Mesodermal cell (in vitro differentiated cells): ENCODE measurements at regions not wholly inside any gene's neighbourhood (a gene's known extent, or its start where the extent isn't known, plus 50 kb on each side); places are given as distances from the start of the nearest gene placed in this dataset.

Source experiments
- H3K27ac ChIP-seq: 2 replicates; pipeline ENCODE4 v1.7.0; 2013; ENCODE audit warnings: mild to moderate bottlenecking, low read depth, low read length, moderate library complexity; ENCODE audit not compliant: severe bottlenecking
- H3K36me3 ChIP-seq: 2 replicates; pipeline ENCODE4 v1.7.1; 2013; ENCODE audit warnings: mild to moderate bottlenecking, low read length, moderate library complexity; ENCODE audit not compliant: control insufficient read depth, insufficient read depth
- H3K4me1 ChIP-seq: one replicate; pipeline ENCODE4 v1.7.1; 2013; ENCODE audit warnings: mild to moderate bottlenecking, low read length; ENCODE audit not compliant: insufficient read depth, control insufficient read depth, poor library complexity, severe bottlenecking
- H3K4me3 ChIP-seq: 2 replicates; pipeline ENCODE4 v1.7.0; 2013; ENCODE audit warnings: low read length, control low read depth, mild to moderate bottlenecking; ENCODE audit not compliant: insufficient read depth, poor library complexity, severe bottlenecking; ENCODE audit errors: extremely low read depth
- H3K9me3 ChIP-seq: 2 replicates; pipeline ENCODE4 v1.7.1; 2013; ENCODE audit warnings: mild to moderate bottlenecking, low read length, moderate library complexity; ENCODE audit not compliant: control insufficient read depth
- WGBS, 2 experiments: methylation state at CpG; one replicate each; pipeline ENCODE4 v1.1.5; 2013; ENCODE audit warnings: missing lambda C conversion rate in 2 of 2; ENCODE audit not compliant: insufficient coverage in 2 of 2; 5-methylcytosine and 5-hydroxymethylcytosine counted together

DNA sequence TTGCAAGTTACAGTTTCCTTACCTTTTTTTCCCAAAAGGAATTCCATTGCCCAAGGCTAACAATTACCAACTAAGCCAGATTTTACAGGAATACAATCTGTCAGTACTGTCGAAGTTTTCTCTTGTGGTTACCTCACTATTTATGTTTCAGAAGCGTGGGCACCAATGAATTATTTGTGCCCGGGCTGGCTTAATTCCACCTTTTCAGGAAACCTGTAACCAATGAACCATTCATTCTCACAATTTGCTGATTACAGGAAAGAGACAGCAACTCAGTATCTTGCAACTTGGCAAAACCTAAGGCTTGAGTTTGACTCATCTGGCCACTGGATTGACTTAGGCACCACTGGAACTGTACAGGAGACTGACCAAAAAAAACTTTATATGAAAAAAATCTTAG lies 485.6 kb downstream of the INHBA start:
- 76 to 91% methylated on average over 3 of the region's 3 CpGs for WGBS, 2 experiments
- H3K4me3 ChIP-seq = no peak overlapping the region
- H3K4me1 ChIP-seq = no peaks in the 10 kb centered on the region
- no peaks in the 10 kb centered on the region for H3K36me3 ChIP-seq
- H3K27ac ChIP-seq = no peak overlapping the region
- H3K9me3 ChIP-seq = no peaks in the 10 kb centered on the region

DNA sequence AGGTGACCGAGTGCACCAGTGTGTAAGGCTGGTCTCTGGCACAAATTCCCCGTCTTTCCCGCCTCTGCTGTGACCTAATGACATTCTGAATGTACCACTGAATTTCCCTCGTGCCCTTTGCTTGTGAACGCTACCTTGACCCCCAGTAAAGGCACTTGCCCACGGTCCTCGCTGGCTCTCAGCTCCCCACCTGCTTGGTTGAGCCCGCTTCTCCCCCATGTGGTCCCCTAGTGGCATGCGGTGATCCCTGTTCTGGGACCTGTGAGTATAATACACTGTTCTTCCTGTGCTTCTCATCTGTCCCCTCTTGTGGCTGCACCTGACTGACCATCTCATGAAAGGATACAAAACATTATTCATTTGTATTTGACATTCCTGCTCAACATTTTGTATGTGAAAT lies 495.7 kb downstream of the INHBA start:
- 88 to 90% methylated on average over 7 to 9 of the region's 9 CpGs for WGBS, 2 experiments
- Histone ChIP-seq H3K36me3 (no peaks in the 10 kb centered on the region), H3K4me1 (no peaks in the 10 kb centered on the region), H3K27ac (no peak overlapping the region), H3K4me3 (no peak overlapping the region), H3K9me3 (no peaks in the 10 kb centered on the region)

DNA sequence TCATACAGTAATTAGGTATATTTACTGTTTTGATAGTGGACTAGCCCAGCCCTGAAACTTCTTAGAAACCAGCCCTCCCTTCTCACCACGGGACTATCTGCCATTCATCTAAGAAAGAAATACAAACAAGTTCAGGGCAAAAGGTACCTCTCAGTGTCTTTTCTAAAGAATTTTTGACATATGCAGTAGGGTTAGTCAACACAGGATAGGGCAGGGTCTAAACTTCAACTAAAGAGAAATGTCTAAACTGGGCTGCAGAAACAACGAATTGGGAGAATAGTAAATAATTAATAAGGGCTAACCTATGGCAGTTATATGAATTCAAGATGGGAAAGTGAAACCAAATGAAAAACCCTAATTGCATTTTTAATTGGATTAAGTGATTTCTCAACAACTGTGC lies 496.6 kb downstream of the INHBA start:
- 86 to 88% methylated on average over 1 to 2 of the region's 2 CpGs for WGBS, 2 experiments
- Histone ChIP-seq H3K36me3 (no peaks in the 10 kb centered on the region), H3K4me3 (no peak overlapping the region), H3K9me3 (no peaks in the 10 kb centered on the region), H3K4me1 (no peaks in the 10 kb centered on the region), H3K27ac (no peak overlapping the region)

DNA sequence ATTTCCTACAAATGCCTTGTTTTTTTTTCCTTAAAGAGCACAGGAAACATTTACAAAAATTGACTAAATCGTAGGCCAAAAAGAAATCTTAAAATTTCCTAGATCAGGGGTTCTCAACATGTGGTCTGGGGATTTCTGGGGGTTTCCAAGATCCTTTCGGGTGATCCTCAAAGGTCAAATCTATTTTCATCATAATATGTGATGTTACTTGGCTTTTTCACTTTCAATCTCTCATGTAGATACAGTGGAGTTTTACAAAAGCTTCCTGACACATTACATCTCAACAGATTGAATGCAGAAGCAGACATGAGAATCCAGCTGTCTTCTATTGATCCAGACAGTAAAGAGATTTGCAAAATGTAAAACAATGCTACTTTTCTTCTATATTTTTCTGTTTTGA lies 497.3 kb downstream of the INHBA start:
- Histone ChIP-seq H3K36me3 (no peaks in the 10 kb centered on the region), H3K9me3 (no peaks in the 10 kb centered on the region), H3K4me1 (no peaks in the 10 kb centered on the region), H3K27ac (no peak overlapping the region), H3K4me3 (no peak overlapping the region)
- no CpG with 5 or more reads among the region's 2 CpGs for WGBS, 2 experiments

DNA sequence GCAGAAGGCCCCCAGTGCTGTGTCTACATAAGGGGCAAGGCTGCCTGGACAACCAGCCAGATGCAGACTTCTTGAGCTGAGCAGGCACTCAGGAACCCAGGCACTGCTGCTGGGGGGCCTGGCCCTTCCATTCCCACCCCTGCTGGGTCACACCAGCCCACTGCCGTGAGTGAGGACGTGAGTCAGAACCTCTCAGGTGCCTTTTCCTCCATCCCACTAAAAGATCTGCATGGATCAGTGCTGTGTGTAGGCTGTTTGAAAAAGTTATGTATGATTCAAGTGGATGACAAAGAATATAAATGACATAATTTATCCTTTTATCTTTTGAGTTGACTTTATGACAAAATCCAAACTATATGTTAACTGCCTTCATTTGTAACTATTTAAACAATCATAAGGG lies 499.3 kb downstream of the INHBA start:
- WGBS, 2 experiments = no CpG with 5 or more reads among the region's 2 CpGs
- Histone ChIP-seq H3K27ac (no peak overlapping the region), H3K36me3 (no peaks in the 10 kb centered on the region), H3K9me3 (no peaks in the 10 kb centered on the region), H3K4me1 (no peaks in the 10 kb centered on the region), H3K4me3 (no peak overlapping the region)

DNA sequence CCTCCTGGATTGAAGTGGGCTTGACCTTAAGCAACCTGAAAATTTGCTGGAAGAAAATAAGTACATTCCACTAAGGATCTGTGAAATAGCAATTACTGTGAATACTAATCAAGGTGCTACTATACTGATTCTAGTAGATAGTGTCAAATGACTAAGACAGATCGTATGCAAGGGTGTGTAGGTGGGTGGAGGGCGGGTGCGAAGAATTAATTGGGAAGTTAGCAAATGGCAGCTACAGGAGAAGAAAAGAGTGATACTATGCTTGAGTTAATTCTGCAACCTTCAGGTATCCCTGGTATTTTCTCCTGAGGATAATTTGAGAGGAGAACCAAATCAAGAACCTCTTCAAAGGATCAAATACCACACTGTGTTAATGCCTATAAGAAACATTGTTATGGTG lies 501.9 kb downstream of the INHBA start:
- H3K4me1 ChIP-seq = no peaks in the 10 kb centered on the region
- no peaks in the 10 kb centered on the region for H3K9me3 ChIP-seq
- no peak overlapping the region for H3K4me3 ChIP-seq
- H3K36me3 ChIP-seq = no peaks in the 10 kb centered on the region
- WGBS, 2 experiments = 100% methylated on average over 3 of the region's 3 CpGs; no CpG with 5 or more reads in 1 of the 2 experiments
- H3K27ac ChIP-seq = no peak overlapping the region

DNA sequence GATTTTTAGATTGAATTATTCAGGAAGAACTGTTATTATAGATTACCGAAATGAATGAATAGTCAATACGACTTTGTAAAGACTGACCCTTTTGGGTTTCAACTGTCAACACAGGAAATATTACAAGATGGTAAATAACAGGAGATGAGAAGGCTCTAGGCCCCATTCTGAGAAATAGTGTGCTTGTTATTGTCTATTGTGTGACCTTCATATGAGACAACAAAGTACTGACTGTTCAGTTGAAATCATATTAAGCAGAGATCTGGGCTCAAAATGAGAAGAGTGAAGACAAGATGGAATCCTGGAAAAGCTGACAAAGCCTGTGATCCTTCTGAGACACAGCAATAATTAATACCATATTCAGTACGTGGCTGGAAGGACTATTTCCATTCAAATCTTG lies 503.8 kb downstream of the INHBA start:
- no peaks in the 10 kb centered on the region for H3K4me1 ChIP-seq
- no peaks in the 10 kb centered on the region for H3K36me3 ChIP-seq
- WGBS, 2 experiments = 100% methylated on average over 2 of the region's 3 CpGs; no CpG with 5 or more reads in 1 of the 2 experiments
- H3K9me3 ChIP-seq = no peaks in the 10 kb centered on the region
- H3K4me3 ChIP-seq = no peak overlapping the region
- H3K27ac ChIP-seq = no peak overlapping the region

DNA sequence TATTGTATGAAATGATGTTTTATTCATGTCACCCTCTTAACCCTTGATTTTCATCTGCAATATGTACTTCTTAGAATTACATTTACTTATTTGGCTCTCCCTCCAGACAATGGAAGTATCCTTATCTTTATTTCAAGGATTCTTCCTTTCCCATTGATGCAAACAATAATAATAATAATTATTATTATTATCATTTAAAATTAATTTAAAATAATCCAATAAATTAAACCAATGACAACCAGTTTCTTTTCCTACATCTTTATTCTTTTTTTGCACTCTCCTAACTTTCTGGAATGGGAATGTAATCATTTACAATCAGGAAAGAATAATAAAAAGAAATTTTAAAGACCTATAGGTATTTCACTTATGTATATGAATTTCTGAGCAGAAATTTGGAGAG lies 504.4 kb downstream of the INHBA start:
- H3K36me3 ChIP-seq = no peaks in the 10 kb centered on the region
- no peaks in the 10 kb centered on the region for H3K9me3 ChIP-seq
- H3K4me1 ChIP-seq = no peaks in the 10 kb centered on the region
- H3K4me3 ChIP-seq = no peak overlapping the region
- H3K27ac ChIP-seq = no peak overlapping the region

DNA sequence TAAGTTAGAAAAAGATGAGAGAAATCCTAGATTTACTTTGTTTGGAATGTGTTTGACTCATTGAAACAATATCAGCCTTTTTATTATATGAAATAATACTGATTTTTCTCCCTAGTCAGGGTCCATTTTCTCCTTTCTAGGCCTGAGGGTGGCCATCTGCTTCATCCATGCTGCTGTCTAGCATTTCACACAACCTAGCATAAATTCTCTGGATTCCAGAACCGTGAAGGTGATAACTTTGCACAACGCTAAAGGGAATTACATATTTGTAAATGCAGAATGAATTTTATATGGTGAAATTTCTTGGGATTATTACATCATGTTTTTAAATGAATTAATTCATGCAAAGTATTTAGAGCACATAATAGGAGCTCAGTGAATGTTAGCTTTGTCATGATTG lies 505.1 kb downstream of the INHBA start:
- no peak overlapping the region for H3K4me3 ChIP-seq
- no peak overlapping the region for H3K27ac ChIP-seq
- H3K4me1 ChIP-seq = no peaks in the 10 kb centered on the region
- no peaks in the 10 kb centered on the region for H3K9me3 ChIP-seq
- WGBS, 2 experiments = no CpG with 5 or more reads among the region's 2 CpGs
- H3K36me3 ChIP-seq = no peaks in the 10 kb centered on the region

DNA sequence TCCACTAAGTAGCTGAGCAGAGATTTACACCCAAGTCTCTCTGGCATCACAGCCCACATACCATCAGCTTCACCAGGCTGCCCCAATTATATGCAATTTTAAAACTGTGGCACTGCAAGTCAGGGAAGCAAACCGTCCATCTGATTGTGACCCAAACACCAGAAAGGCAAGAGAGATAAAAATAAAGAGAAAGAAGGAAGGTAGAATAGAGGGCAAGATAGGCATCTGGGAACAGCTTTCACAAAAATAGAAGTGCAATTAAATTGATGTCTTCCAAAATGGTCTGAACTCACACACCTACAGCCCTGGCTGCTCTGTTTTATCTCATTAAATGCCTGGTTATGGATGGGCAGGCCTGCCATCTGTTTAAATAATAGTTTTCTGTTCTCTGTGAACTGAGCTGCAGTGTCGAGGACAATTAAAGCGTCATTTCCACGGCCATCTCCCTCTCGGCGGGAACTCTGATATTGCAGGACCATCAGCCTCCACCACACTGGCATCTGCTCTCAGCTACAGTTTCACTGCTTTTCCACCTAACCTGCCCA lies 509.1 kb downstream of the INHBA start:
- Histone ChIP-seq H3K4me3 (no peak overlapping the region), H3K4me1 (peaks cover 11% of the 10 kb centered on the region), H3K36me3 (no peaks in the 10 kb centered on the region), H3K27ac (no peak overlapping the region), H3K9me3 (no peaks in the 10 kb centered on the region)
- WGBS, 2 experiments = 100% methylated on average over 1 to 6 of the region's 6 CpGs

DNA sequence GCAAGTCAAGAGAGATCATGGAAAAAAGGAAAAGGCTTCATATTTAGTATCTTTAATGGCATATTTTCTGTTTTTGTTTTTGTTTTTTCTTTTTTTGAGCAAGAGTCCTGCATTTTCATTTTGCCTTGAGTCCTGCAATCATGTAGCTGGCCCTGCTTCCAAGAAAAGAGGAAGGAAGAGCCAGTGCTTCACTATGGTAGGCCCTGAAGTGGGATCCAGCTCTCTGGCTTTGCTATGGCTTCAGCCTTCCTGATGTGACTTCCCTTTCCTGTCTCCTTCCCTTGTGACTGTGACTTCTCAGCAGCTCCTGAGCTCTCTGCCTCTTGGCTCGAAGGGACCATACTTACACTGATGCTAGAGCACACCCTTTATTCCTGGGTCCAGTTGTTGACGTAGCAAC lies 512.3 kb downstream of the INHBA start:
- 40% methylated on average over 1 of the region's 2 CpGs; no CpG with 5 or more reads in 1 of the 2 experiments for WGBS, 2 experiments
- H3K4me3 ChIP-seq = no peak overlapping the region
- H3K4me1 ChIP-seq = peaks cover 17% of the 10 kb centered on the region
- H3K36me3 ChIP-seq = no peaks in the 10 kb centered on the region
- no peaks in the 10 kb centered on the region for H3K9me3 ChIP-seq
- H3K27ac ChIP-seq = no peak overlapping the region
